ENCODE measurements at regions not wholly inside any gene's neighbourhood (a gene's known extent, or its start where the extent isn't known, plus 50 kb on each side); places are given as distances from the start of the nearest gene placed in this dataset.
"Not testable (repeated sequence)": the region's sequence is repeated elsewhere in the genome, so short reads cannot be mapped to it uniquely, and the experiment has no call there.

GRCh38 chr14:103186909-103187586, 63.8 kb downstream of the TNFAIP2 start:
- no peak for DNase-seq (ENCODE audit: low spot score)

- DNase-seq (ENCODE audit: low spot score), result no peak
These were observed 64.7 kb downstream of the TNFAIP2 start for GRCh38 chr14:103187911-103188310.

GRCh38 chr14:103188810-103189480, 65.7 kb downstream of the TNFAIP2 start:
- no peak for DNase-seq (ENCODE audit: low spot score)

GRCh38 chr14:103189481-103190470, 66.5 kb downstream of the TNFAIP2 start:
- DNase-seq (ENCODE audit: low spot score), result no peak

- no peak for DNase-seq (ENCODE audit: low spot score)
These were observed 67.5 kb downstream of the TNFAIP2 start for GRCh38 chr14:103190741-103191140.

- no peak for DNase-seq (ENCODE audit: low spot score)
These were observed 68.6 kb downstream of the TNFAIP2 start for GRCh38 chr14:103191844-103192243.

GRCh38 chr14:103192246-103192840, 69.1 kb downstream of the TNFAIP2 start:
- no peak for DNase-seq (ENCODE audit: low spot score)

GRCh38 chr14:103192861-103193260, 69.6 kb downstream of the TNFAIP2 start:
- DNase-seq (ENCODE audit: low spot score), result not testable (repeated sequence)

GRCh38 chr14:103193491-103193890, 70.2 kb downstream of the TNFAIP2 start:
- DNase-seq (ENCODE audit: low spot score), result not testable (repeated sequence)

GRCh38 chr14:103194256-103195045, 71.2 kb downstream of the TNFAIP2 start:
- no peak for DNase-seq (ENCODE audit: low spot score)

GRCh38 chr14:103195828-103196615, 72.8 kb downstream of the TNFAIP2 start:
- DNase-seq (ENCODE audit: low spot score), result no peak

GRCh38 chr14:103196716-103197115, 73.5 kb downstream of the TNFAIP2 start:
- DNase-seq (ENCODE audit: low spot score), result no peak

- DNase-seq (ENCODE audit: low spot score), result no peak
These were observed 75.2 kb downstream of the TNFAIP2 start for GRCh38 chr14:103198131-103199105.

- DNase-seq (ENCODE audit: low spot score), result no peak
These were observed 75.9 kb downstream of the TNFAIP2 start for GRCh38 chr14:103199124-103199523.

- DNase-seq (ENCODE audit: low spot score), result no peak
These were observed 78.5 kb downstream of the TNFAIP2 start for GRCh38 chr14:103201801-103202200.

GRCh38 chr14:103204852-103205540, 81.7 kb downstream of the TNFAIP2 start:
- DNase-seq (ENCODE audit: low spot score), result no peak

GRCh38 chr14:103205541-103205906, 82.3 kb downstream of the TNFAIP2 start:
- no peak for DNase-seq (ENCODE audit: low spot score)

GRCh38 chr14:103206023-103206481, 82.8 kb downstream of the TNFAIP2 start:
- DNase-seq (ENCODE audit: low spot score), result no peak
